HG03097 (cell line): ENCODE measurements at regions not wholly inside any gene's neighbourhood (a gene's known extent, or its start where the extent isn't known, plus 50 kb on each side); places are given as distances from the start of the nearest gene placed in this dataset.
"Not testable (repeated sequence)": the region's sequence is repeated elsewhere in the genome, so short reads cannot be mapped to it uniquely, and the experiment has no call there.

Experiments
- ATAC-seq: cut with Tn5 transposase; IDR thresholded peaks from one replicate; pipeline ENCODE4 v1.9.1; 2021; ENCODE audit not compliant: unreplicated experiment, low FRiP score

- ATAC-seq: no peak
Observed at GRCh38 chr14:88981948-88982347, 157.5 kb downstream of the TTC8 start.

- no peak for ATAC-seq
Observed at GRCh38 chr14:88983755-88984154, 159.3 kb downstream of the TTC8 start.

- no peak for ATAC-seq
Observed at GRCh38 chr14:88985654-88986053, 161.2 kb downstream of the TTC8 start.

GRCh38 chr14:88986146-88986841 lies 161.8 kb downstream of the TTC8 start:
- ATAC-seq: no peak

GRCh38 chr14:88986908-88987307 lies 162.5 kb downstream of the TTC8 start:
- ATAC-seq: not testable (repeated sequence)

GRCh38 chr14:88987516-88987915 lies 163.1 kb downstream of the TTC8 start:
- no peak for ATAC-seq

- no peak for ATAC-seq
Observed at GRCh38 chr14:88989911-88990310, 165.5 kb downstream of the TTC8 start.

- ATAC-seq: no peak
Observed at GRCh38 chr14:88990856-88991255, 166.4 kb downstream of the TTC8 start.

GRCh38 chr14:88992011-88992410 lies 167.6 kb downstream of the TTC8 start:
- ATAC-seq: no peak

- ATAC-seq: no peak
Observed at GRCh38 chr14:88993946-88994345, 169.5 kb downstream of the TTC8 start.

- no peak for ATAC-seq
Observed at GRCh38 chr14:88995437-88996198, 171.2 kb downstream of the TTC8 start.

GRCh38 chr14:88998027-88998426 lies 173.6 kb downstream of the TTC8 start:
- no peak for ATAC-seq

GRCh38 chr14:88999137-88999536 lies 174.7 kb downstream of the TTC8 start:
- no peak for ATAC-seq

GRCh38 chr14:89000007-89000942 lies 175.8 kb downstream of the TTC8 start:
- ATAC-seq: no peak

- no peak for ATAC-seq
Observed at GRCh38 chr14:89004166-89004565, 179.7 kb downstream of the TTC8 start.

- ATAC-seq: no peak
Observed at GRCh38 chr14:89007906-89008305, 183.5 kb downstream of the TTC8 start.

- no peak for ATAC-seq
Observed at GRCh38 chr14:89011355-89012281, 187.2 kb downstream of the TTC8 start.

- ATAC-seq: no peak
Observed at GRCh38 chr14:89012282-89013097, 188.0 kb downstream of the TTC8 start.

- no peak for ATAC-seq
Observed at GRCh38 chr14:89013098-89013504, 188.7 kb downstream of the TTC8 start.
